ENCODE measurements at regions not wholly inside any gene's neighbourhood (a gene's known extent, or its start where the extent isn't known, plus 50 kb on each side); places are given as distances from the start of the nearest gene placed in this dataset.
"Not testable (repeated sequence)": the region's sequence is repeated elsewhere in the genome, so short reads cannot be mapped to it uniquely, and the experiment has no call there.

- no peak for TF ChIP-seq ZNF462 (CRISPR knock-in tag; IDR thresholded peaks at IDR 0.05)
- TF ChIP-seq STAT1 (IDR thresholded peaks at IDR 0.05; ENCODE audit: unreplicated experiment), result no peak
- TF ChIP-seq CREB1 (CRISPR knock-in tag; IDR thresholded peaks at IDR 0.05; ENCODE audit: low read depth), result no peak
- no peak for TF ChIP-seq REST (IDR thresholded peaks at IDR 0.05; ENCODE audit: unreplicated experiment)
- TF ChIP-seq POLR2AphosphoS5 (IDR thresholded peaks at IDR 0.05; ENCODE audit: low read depth), result no peak
Measured at GRCh38 chr19:13681509-13681908, 82.8 kb upstream of the MRI1 start (continued).

- H4K20me1 ChIP-seq (replicated peaks; ENCODE audit: insufficient read depth); H3K4me3 ChIP-seq; H3K4me1 Mint-ChIP-seq; H3K36me3 ChIP-seq (ENCODE audit: insufficient read depth); DNase-seq (ENCODE audit: low spot score); H3K27ac ChIP-seq (ENCODE audit: low read depth); H2AFZ ChIP-seq; H3F3A ChIP-seq (replicated peaks; ENCODE audit: low read depth); H3K36me3 Mint-ChIP-seq (ENCODE audit: low read depth); H3K9me2 ChIP-seq (ENCODE audit: insufficient read depth); H3K27me3 ChIP-seq (ENCODE audit: insufficient read depth); H3K27ac Mint-ChIP-seq; H3K4me3 Mint-ChIP-seq; H3K27me3 Mint-ChIP-seq (ENCODE audit: insufficient read depth, low read depth, poor library complexity); H3K4me2 ChIP-seq; H3K4me1 ChIP-seq (ENCODE audit: insufficient read depth); H3K79me2 ChIP-seq (replicated peaks; ENCODE audit: insufficient read depth); ATAC-seq: not testable (repeated sequence)
- H3K9me3 Mint-ChIP-seq, result peaks cover 20% of the 10 kb centered on the region
Measured at GRCh38 chr19:13680708-13681360, 83.5 kb upstream of the MRI1 start.

GRCh38 chr19:13676967-13677366 is 87.4 kb upstream of the MRI1 start:
- H3K4me3 ChIP-seq; ATAC-seq; H3K4me1 ChIP-seq (ENCODE audit: insufficient read depth); DNase-seq (ENCODE audit: low spot score); H3K27me3 ChIP-seq (ENCODE audit: insufficient read depth); H3K9me2 ChIP-seq (ENCODE audit: insufficient read depth); H3K27ac ChIP-seq (ENCODE audit: low read depth); H3F3A ChIP-seq (replicated peaks; ENCODE audit: low read depth); H3K4me3 Mint-ChIP-seq; H4K20me1 ChIP-seq (replicated peaks; ENCODE audit: insufficient read depth); H3K4me2 ChIP-seq; H3K36me3 ChIP-seq (ENCODE audit: insufficient read depth); H2AFZ ChIP-seq; H3K4me1 Mint-ChIP-seq; H3K79me2 ChIP-seq (replicated peaks; ENCODE audit: insufficient read depth); H3K27ac Mint-ChIP-seq: not testable (repeated sequence)
- Mint-ChIP-seq H3K9me3 (peaks cover 29% of the 10 kb centered on the region), H3K36me3 (ENCODE audit: low read depth) (peaks cover 16% of the 10 kb centered on the region; the same call in 2 of the 3 replicates), H3K27me3 (ENCODE audit: insufficient read depth, low read depth, poor library complexity) (peaks cover 17% of the 10 kb centered on the region)

Data from GM23338 (cell line).